ENCODE measurements at regions not wholly inside any gene's neighbourhood (a gene's known extent, or its start where the extent isn't known, plus 50 kb on each side); places are given as distances from the start of the nearest gene placed in this dataset.

DNA sequence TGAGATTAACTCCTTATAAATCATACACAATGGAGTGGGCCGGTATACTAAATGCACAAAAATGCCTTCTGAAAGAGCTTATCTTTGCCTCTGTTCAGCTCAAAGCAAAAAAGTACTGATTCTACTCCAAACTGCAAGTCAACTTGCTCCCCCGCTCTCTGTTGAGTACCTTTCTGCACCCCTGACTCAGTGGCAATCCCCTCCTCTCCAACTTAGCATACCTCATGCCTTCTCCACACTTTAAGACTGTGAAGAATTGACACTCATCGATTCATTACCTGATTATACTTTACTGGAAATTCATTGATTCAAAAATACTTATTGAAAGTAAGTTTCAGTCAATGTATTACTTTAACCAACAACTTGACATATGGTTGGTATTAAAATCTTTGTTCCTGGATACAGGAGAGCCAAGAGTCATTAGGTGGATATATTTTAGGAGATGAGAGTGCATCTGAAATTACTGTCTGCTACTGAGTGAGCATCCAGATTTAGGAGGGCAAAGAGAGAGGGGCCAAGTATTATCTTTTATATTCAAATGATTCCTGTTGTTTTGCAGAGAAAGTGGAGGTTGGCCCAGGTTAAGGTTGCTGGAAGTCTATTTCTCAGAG lies 187.7 kb downstream of the ICOS start:
- TF ChIP-seq CTCF (conservative IDR thresholded peaks at IDR 0.05; ENCODE audit: low read length) (no peak), EZH2phosphoT487 (IDR thresholded peaks at IDR 0.05; ENCODE audit: borderline replicate concordance) (no peak)
